M059J (cell line): ENCODE measurements at regions not wholly inside any gene's neighbourhood (a gene's known extent, or its start where the extent isn't known, plus 50 kb on each side); places are given as distances from the start of the nearest gene placed in this dataset.

ENCODE experiments used
- DNase-seq: peaks from one replicate; pipeline ENCODE4 v3.0.0-alpha.2; 2012; ENCODE audit warnings: low read depth

DNA sequence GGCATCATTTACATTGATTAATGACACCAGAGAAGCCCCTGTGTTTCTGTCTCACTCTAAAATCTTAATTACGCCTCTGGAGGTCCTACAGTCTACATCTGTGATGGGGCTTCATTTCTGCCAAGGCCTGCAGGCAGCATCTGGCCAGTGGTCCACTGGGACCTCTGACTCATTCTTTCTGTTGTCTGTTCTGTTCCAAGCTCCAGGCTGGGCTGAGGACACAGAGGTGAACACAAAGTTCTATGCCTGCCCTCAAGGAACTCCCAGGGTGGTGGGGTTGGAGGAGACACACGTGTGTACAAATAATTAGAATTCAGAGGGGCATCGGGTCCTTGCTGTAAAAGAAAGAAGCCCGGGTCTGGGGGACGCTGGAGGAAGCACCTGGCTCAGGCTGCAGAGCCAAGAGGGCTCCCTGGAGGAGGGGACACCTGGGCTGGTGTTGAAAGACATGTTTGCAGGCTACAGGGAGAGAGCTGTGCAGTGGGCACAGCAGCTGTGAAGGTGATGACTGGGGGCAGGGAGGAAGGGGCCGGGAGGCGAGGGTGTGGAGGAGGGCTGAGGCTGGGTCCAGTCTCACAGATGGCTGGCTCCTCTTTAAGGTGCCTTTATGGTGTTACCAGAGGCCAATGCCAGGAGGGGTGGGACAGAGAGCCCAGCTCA lies 103.3 kb upstream of the PRR23E start:
- DNase-seq, result no peak

DNA sequence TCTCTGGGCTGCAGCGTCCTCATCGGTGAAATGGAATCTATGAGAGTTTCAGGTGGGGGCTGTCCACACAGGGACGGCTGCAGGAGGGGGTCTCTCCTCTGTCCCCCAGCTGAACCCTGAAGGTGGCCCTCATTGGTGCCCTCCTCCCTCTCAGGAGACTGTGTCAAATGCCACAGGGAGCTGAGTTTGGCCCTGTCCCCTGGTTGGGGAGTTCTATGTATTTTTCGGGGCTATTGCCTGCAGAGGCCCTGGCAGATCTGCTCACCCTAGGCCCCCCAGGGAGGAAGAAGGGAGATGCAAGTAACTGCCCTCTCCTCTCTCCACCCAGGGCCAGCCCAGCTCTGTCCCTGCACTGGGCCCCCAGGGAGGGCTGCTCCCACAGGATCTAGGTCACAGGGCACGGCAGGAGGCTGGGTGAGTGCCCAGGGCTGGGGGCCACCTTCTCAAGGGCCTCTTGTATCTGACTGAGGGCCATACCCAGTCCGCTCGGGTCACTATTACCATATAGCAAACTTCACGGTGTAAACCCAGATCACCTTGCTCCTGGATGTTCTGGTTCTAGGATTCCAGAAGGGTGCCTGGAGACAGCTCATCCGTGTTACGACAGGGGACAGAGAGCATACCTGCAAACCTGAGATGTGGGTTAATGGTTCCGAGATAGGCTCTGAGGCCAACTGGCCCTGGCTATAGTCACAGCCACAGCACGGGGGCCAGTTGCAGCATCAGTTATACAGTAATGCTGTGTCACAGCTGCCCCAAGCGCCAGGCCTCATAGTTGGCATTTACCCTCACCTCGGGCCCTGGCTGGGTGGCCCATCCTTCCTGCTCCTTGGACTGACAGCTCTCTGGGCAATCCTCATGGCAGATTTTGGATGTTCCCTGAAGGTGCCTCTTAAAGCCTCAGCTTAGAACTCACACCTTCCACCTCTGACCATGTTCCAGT lies 102.4 kb upstream of the PRR23E start:
- DNase-seq, result no peak

DNA sequence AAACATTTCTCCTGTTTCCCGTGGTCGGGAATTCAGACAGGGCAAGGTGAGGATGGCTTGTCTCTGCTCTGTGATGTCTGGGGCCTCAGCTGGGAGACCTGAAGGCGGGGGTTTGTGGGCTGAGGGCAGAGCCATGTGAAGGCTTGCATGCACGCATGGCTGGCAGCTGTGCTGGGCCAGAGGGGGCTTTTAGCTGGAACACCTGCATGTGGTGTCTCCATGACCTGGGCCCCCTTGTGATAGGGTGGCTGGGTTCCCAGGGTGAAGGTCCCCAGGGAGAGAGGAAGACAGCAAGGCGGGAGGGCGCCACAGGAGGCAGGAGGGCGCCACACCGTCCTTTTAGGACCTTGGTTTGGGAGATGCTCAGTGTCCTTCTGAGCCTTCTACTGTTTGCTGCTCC lies 101.6 kb upstream of the PRR23E start:
- DNase-seq, result no peak

DNA sequence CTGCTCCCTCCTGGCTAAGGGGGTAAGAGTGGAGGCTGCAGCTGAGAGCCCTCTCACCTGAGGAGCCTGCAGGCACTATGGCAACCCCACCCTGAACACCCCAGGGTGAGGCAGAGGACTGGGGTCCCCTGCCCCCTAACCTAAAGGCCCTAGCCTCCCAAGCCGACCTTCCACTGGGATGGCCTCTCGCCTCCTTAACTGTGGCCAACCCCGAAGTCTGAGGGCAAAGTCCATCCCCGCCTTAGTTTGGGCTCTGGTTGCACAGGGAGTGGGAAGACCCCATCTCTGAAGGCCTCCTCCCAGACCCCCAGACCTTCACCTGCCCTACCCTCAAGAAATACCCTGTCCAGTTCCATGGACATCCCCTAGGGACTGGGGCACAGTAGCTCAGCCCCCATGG lies 100.6 kb upstream of the PRR23E start:
- no peak for DNase-seq

DNA sequence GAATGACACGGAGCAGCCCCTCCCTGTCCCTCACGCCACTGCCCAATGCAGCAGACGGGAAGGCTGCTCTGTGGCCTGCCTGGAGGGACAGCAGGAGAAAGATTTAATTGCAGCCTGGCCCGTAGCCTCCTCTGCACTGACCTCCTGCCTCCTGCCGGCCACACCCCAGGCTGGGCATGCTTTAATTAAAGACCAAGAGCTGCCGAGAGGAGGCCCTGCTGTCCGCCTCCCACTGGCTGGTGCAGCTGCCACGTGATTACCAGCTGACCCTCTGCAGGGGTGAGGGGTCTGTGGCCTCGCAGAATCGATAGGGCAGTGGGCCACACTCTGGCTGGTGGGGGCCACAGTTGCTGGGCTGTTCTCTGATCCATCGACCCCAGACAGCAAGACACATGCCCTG lies 100.2 kb upstream of the PRR23E start:
- DNase-seq, result no peak

DNA sequence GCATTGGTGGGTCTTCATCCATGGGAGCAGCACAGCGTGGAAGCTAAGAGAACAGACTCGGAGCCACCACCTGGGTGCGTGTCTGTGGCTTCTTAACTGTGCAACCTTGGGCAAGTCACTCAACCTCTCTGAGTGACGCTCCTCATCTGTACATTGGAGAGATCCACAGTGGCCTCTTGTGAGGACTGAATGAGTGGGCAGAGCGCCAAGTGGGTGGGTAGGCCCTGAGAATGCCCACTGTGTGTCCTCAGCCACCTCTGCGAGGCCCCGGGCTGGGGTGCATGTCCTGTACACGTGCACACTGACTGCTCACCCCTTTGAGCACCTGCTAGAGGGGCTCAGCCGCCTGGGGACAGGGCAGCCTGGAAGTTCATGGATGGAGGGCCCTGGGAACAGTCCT lies 99.6 kb upstream of the PRR23E start:
- DNase-seq, result no peak

DNA sequence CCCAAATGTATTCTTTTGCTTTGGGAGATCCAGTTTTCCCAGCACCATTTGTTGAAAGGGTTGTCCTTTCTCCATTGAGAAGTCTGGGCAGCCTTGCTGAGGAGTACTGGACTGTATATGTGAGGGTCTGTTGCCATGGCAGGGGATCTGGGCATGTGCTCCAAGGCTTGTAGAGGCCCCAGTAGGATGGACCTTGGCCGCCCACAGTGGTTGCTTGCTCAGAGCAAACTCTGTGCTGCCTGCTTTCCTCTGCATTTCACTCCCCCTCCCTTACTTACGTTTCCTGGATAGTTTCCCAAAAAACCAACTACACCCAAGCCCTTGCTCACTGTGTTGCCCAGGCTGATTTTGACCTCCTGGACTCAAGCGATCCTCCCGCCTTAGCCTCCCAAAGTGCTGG lies 97.2 kb upstream of the PRR23E start:
- DNase-seq, result no peak

DNA sequence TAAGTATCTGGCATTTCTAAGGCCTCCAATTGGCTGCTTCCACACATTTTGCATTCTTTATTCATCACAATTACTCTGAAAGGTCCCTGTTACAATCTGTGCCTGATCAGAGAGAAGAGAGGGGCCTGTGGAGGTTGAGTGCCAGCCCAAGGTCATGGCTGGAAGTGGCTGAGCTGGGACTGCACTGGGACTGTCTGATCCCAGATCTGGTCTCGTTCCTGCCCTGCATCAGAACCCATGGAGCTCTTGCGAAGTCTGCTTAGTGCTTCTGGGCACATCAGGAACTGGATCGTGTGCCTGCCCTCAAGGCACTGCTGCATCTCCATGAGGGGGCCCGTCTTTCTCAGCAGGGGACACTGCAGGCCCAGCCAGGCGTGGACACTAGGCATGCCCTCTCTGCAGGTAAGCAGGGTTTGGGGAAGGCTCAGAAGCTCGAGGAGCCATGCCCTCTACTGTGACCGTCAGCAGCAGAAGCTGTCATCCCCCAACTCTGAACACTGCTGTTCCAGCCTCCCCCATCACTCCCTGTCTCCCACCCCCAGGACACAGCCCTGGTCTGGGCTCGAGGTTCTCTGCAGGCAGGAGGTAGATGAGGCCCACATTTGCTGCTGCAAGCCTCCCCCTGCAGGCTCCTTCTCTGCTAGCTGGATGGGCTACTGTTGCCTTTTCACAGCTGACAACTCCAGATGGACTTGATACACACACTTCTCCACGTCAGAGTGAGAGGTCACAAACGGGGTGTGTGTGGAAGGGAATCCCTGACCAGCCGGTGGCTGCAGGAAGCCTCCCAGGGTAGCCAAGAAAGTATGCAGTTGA lies 96.5 kb upstream of the PRR23E start:
- no peak for DNase-seq

DNA sequence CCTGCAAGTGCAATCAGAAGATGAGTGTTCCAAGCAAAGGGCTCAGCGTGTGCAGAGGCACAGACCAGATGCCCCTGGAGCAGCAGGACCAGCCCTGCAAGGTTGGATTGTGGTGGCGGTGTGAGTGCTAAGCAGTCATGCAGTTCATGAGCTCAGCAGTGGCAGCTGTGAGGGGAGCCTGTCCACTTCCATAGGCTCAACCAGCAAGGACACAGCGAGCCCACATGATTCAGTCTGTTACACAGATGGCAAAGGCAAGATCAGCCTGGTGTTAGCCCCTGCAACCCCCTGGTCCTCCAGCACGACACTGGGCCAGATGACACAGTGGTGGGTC lies 95.9 kb upstream of the PRR23E start:
- no peak for DNase-seq

DNA sequence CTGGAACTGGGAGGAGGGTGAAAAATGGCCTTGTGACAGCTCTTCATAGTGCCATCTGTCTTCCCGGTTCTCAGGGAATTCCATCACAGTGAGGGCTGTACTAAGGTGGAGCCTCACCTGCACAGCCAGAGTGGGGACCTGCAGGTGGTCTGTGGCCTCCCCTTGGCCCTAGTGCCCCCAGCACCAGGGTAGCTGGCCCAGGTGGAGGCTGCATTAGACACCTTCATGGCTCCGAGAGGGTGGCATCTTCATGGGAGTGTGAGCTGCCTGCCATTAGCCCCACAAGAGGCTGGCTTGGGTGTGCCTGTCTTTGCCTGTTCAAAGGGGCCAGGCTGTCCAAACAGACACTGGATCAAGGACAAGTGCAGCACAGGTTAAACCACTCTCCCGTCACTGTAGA lies 95.5 kb upstream of the PRR23E start:
- DNase-seq, result no peak

DNA sequence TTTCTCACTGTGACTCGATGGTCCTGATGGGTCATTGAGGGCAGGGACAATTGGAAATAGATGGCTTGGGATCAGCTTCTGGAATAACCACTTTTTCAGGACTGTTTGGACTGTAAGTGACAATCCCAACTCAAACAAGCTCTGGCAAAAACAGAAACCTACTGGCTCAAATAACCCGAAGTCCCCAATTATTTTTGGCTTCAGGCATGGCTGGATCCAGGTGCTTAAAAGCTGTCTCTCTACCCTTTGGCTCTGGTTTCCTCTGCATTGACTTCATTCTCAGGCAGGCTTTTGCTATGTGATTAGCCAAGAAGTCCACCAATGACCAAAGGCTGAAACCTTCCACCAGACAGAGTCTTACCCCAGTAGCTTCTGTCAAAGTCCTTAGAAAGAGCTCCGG lies 92.9 kb upstream of the PRR23E start:
- DNase-seq, result no peak

DNA sequence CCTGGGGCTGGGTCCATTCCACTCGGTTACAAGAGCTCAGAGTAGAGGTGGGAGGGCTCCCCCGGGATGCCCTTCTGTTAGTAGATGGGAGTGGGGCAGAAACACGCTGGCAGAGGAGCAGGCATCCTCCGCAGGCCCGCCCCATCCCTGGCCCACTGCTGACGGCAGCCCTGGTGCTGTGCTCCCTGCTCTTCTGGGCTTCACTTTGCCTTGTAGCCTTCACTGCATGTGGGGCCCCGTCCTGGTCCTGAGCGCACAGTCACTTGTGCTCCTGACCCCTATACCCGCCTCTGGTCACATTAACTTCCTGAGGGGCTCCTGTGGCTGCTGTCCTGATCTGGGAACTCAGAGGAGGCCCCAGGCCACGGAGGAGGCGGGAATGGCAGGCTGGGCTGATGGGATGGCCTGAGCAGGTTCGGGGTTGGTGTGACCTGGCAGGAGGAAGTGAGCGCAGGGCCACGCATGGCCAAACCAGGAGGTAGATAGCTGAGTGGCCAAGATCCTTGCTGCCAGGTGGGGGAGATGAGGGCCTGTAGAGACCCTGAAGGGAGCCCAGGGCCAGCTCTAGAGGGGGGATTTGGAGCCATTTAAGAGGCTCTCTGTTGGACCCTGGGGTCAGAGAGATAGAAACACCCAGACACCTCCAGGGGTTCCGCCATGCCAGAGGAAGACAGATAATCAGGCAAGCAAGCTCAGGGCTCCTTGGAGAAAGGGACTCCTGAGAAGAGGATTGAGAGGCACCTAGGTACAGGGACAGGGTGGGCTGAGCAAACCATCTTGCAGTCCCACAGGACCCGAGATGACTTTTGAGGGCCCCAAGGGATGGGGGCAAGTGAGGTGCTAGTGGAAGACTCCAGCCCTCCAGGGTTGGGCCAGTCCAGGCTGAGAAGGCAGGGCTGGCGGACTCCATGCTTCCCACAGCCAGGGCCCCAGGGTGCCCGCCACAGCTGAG lies 92.2 kb upstream of the PRR23E start:
- no peak for DNase-seq

DNA sequence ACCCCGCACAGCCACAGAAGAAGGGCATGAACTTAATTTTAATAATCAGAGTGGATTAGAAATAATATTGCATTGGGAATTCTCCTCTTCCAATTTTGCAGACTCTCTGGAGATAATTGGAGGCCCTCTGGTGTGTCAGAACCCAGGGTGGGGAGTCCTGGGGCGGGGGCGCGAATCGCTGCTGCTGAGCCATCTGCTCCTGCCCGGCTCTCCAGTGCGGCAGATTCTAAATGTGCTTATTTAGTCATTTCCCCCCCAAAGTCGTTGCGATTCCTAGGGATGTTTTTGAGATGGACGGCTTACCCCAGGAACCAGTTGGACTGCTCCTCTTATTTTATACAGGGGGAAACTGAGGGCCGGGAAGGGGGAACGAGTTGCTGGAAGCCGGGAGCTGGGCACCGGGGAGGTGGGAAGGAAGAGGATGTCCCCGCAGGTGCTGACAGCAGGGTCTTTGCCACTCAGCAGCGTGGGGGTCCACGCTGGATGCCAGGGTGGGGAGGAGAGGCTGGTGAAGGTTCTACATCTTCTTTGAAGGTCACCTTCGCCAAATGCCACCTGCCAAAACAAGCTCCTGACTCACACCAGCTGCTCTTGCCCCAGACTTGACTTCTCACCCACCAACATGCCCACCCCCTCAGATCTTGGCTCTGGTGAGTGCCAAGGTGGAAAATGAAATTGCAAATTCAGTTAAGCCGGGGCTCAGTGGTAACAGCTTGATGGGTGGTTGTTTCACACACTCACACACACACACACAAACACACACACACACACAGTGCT lies 91.3 kb upstream of the PRR23E start:
- DNase-seq, result no peak

DNA sequence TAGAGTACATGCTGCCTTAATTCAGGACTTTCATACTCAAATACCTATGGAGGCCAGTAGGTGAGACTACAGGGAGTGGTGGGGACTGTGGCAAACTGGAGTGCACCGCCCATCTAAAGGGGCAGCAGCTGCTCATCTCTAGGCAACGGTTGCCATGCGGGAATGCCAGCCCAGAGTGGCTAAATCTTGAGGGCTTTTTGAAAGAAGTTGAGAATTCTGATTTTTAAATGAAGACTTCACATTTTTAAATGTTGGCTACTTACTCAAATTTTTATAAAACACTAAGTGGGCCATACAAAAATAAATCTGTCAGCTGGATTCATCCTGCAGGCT lies 90.8 kb upstream of the PRR23E start:
- DNase-seq, result no peak

DNA sequence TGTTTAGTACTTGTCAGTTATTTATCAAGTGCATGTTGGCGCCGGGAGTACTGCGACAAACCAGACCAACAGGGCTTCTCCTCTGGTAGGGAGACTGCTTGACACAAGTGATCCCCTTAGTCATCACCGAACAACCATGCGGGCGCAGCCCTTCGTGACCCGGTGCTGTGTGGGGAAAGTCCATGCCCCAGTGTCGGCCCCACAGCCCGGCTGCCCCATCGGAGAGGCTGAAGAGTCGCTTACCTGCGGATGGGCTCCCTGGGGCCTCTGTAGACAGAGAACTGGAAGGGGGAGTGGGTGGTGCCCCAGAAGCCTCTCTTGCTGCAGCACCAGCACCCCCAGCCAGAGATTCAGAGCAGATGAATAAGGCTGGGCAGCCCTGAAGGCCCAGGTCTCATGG lies 90.3 kb upstream of the PRR23E start:
- DNase-seq, result no peak

DNA sequence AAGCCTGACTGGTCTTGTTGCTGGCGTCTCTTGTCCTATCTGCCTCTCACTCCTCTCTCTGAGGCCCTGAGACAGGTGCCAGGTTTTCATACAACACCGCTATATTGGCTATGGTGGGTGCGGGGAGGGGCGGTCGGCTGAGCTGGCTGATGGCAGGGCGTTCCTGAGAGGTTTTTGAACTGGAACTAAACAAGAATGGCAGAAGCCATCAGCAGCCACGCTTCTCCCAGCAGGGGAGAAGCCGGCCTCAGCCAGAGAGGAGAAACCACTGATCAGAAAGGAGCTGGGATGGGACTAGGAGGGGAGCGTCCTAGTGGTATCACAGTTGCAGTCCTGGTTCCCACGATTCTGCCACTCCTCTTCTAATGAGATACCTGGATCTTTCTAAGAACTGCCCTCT lies 89.9 kb upstream of the PRR23E start:
- DNase-seq, result no peak

DNA sequence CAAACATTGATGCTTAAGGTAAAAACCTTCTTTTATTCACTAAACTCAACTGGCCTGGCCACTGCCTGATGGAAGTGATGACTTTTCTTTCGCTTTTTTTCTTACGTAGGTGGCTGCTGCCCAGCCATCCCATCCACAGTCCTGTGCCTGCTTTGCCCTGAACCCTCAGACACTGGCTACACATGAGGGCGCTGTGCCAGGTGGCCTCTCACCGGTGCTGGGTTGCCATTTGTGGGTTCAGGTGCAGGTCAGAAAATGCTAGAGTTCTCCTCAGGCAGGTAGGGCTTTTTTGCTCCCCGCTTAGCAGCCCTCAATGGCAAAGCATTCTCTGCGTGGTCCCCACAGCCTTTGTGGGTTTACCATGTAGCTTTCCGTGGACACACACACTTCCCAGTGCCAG lies 88.3 kb upstream of the PRR23E start:
- no peak for DNase-seq

DNA sequence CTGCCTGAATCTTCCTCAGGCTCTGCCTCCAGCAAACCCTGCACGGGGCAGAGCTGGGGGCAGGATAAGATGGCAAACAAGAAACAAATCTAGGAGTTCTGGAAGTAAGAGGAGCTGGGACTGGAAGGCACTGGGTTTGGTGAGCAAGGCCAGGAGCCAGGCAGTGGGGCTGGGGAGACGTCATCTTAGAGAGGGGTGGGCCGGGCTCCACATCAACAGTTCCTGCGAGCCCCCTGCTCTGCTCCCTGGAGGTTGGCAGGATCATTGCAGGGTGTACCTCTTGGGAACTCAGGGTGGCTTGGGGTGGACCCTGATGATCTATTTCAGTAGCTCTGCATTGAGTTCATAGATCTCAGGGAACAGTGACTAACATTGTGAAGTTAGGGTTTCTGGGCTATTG lies 87.3 kb upstream of the PRR23E start:
- no peak for DNase-seq

DNA sequence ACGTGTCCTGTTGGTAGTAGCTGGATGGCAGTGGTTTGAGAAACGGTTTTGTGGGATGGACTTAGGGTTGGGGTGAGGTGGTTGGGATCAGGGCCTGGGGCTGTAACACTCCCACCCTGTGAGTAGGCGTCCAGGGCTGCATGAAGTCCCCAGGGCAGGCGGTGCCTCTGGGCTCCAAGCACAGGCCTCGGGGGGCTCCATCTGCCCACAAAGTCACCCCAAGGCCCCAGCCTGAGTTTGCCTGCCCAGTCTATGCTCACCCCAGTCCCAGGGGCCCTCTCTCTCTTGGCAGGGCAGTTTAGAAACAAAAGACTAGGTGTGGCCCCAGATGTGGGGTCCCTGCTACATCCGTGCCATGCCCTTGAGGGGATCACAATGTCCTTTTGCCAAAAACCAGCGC lies 86.9 kb upstream of the PRR23E start:
- no peak for DNase-seq

DNA sequence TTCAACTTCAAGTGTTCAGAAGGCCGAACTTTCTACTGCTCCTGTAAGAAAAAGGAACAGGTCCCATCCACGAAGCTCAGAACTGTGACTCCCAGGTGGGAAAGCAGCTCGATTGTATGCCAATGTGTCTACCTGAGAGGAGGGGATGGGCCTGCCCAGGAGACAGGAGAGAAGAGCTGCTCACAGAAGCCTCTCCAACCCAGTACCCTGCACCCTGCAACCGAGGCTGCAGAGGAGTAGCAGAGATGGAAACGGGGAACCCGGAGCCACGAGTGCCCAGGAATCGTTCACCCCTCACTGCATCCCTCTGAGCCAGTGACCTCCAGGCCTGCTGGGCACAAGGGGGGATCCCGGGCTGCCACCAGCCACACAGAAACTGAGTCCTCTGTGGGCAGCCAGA lies 86.5 kb upstream of the PRR23E start:
- no peak for DNase-seq

DNA sequence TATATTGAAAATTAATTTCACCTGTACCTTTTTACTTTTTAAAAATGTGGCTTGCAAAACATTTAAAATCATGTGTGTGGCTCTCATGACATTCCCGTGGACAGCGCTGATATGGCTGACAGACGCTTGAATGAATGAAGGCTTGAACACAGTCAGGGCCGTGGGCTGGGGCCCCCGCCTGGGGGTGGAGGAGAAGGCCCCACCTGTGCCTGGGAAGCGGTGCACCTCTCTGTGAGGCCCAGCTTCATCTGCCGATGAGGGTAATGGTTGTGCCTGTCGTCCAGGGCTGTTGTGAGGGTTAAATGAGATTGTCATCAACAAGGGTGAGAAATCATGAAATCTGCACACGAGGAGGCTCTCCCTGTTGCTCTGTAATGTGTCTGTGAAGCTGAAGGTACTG lies 85.9 kb upstream of the PRR23E start:
- no peak for DNase-seq
